HEK293 (cell line): ENCODE measurements at regions not wholly inside any gene's neighbourhood (a gene's known extent, or its start where the extent isn't known, plus 50 kb on each side); places are given as distances from the start of the nearest gene placed in this dataset.

Experiments used
- CTCF ChIA-PET: fragments of 350-600 bp; formaldehyde crosslinking; extraction: SDS; loops from one replicate; lab custom pipeline; 2021; ENCODE audit warnings: antibody characterized with exemption; lab: Yijun Ruan, JAX
- POLR2A ChIA-PET: fragments of 300-600 bp; formaldehyde crosslinking; extraction: SDS; loops from one replicate; lab custom pipeline; 2020; ENCODE audit warnings: antibody characterized with exemption, inconsistent platforms; lab: Yijun Ruan, JAX
- H3K27ac ChIP-seq: fragments of 200-500 bp; sonication (Bioruptor generic); 2 replicates; pipeline ENCODE4 v1.5.1; 2014; ENCODE audit warnings: low read depth, low read length, control low read depth, inconsistent platforms; ENCODE audit errors: extremely low read depth
- H3K36me3 ChIP-seq, 2 experiments: fragments of 200-500 bp in 1 of 2; sonication (Bioruptor generic) in 1 of 2; 1 replicate in 1 of 2; 2 replicates in 1 of 2; pipeline ENCODE4 v1.5.1; 2014 to 2017; ENCODE audit warnings: inconsistent platforms in 2 of 2, low read length in 2 of 2; ENCODE audit not compliant: control insufficient read depth in 2 of 2, insufficient read depth in 1 of 2
- H3K4me1 ChIP-seq: fragments of 200-500 bp; sonication (Bioruptor generic); 2 replicates; pipeline ENCODE4 v1.5.1; 2014; ENCODE audit warnings: mild to moderate bottlenecking, low read length, inconsistent platforms; ENCODE audit not compliant: control insufficient read depth, insufficient read depth
- H3K4me3 ChIP-seq: 2 replicates; pipeline ENCODE4 v1.5.1; 2011; ENCODE audit warnings: low read depth, mild to moderate bottlenecking, control low read depth, low read length, moderate library complexity
- H3K9me3 ChIP-seq: fragments of 200-500 bp; sonication (Bioruptor generic); 2 replicates; pipeline ENCODE4 v1.5.1; 2014; ENCODE audit warnings: low read depth, low read length, inconsistent platforms; ENCODE audit not compliant: control insufficient read depth, insufficient read depth
- ATF2 ChIP-seq: fragments of 450-650 bp; formaldehyde crosslinking; IDR thresholded peaks from 2 replicates; pipeline ENCODE4 v1.5.1; 2016; ENCODE audit warnings: missing biosample characterization, missing genetic modification characterization, low read depth
- KLF1 ChIP-seq: fragments of 450-650 bp; formaldehyde crosslinking; IDR thresholded peaks from 2 replicates; pipeline ENCODE4 v1.5.1; 2016; ENCODE audit warnings: missing biosample characterization, missing genetic modification characterization
- PBX3 ChIP-seq: sonication (generic); formaldehyde crosslinking; IDR thresholded peaks from 2 replicates; pipeline ENCODE4 v1.8.1; 2022; ENCODE audit warnings: mild to moderate bottlenecking, moderate library complexity, missing genetic modification reagents
- PRDM2 ChIP-seq: fragments of 450-650 bp; formaldehyde crosslinking; IDR thresholded peaks from 2 replicates; pipeline ENCODE4 v1.5.1; 2016; ENCODE audit warnings: missing biosample characterization, missing genetic modification characterization, borderline replicate concordance
- ZBTB11 ChIP-seq: fragments of 450-650 bp; formaldehyde crosslinking; conservative IDR thresholded peaks from 2 replicates; pipeline ENCODE4 v1.5.1; 2016; ENCODE audit warnings: low read depth, missing biosample characterization, missing genetic modification characterization
- ZEB2 ChIP-seq: fragments of 450-650 bp; formaldehyde crosslinking; IDR thresholded peaks from 2 replicates; pipeline ENCODE4 v1.5.1; 2016; ENCODE audit warnings: missing biosample characterization, missing genetic modification characterization
- ZNF10 ChIP-seq: fragments of 450-650 bp; formaldehyde crosslinking; IDR thresholded peaks from 2 replicates; pipeline ENCODE4 v1.5.1; 2017; ENCODE audit warnings: missing biosample characterization, missing genetic modification characterization
- ZNF146 ChIP-seq: fragments of 450-650 bp; formaldehyde crosslinking; IDR thresholded peaks from 2 replicates; pipeline ENCODE4 v1.5.1; 2016; ENCODE audit warnings: missing biosample characterization, missing genetic modification characterization
- ZNF221 ChIP-seq: fragments of 450-650 bp; formaldehyde crosslinking; IDR thresholded peaks from 2 replicates; pipeline ENCODE4 v1.5.1; 2017; ENCODE audit warnings: missing biosample characterization, missing genetic modification characterization, borderline replicate concordance
- ZNF350 ChIP-seq: fragments of 450-650 bp; formaldehyde crosslinking; IDR thresholded peaks from 2 replicates; pipeline ENCODE4 v1.5.0; 2017; ENCODE audit warnings: missing biosample characterization, mild to moderate bottlenecking, missing genetic modification characterization
- ZNF354C ChIP-seq: fragments of 450-650 bp; formaldehyde crosslinking; IDR thresholded peaks from 2 replicates; pipeline ENCODE4 v1.5.1; 2016; ENCODE audit warnings: missing biosample characterization, missing genetic modification characterization, low read depth, borderline replicate concordance
- ZNF391 ChIP-seq: fragments of 450-650 bp; formaldehyde crosslinking; IDR thresholded peaks from 2 replicates; pipeline ENCODE4 v1.5.1; 2016; ENCODE audit warnings: low read depth, missing biosample characterization, missing genetic modification characterization, borderline replicate concordance
- ZNF510 ChIP-seq: fragments of 450-650 bp; formaldehyde crosslinking; IDR thresholded peaks from 2 replicates; pipeline ENCODE4 v1.5.1; 2018; ENCODE audit warnings: mild to moderate bottlenecking, missing genetic modification characterization, missing biosample characterization; ENCODE audit not compliant: insufficient replicate concordance
- ZNF610 ChIP-seq: fragments of 450-650 bp; formaldehyde crosslinking; IDR thresholded peaks from 2 replicates; pipeline ENCODE4 v1.5.1; 2016; ENCODE audit warnings: missing biosample characterization, missing genetic modification characterization, borderline replicate concordance
- ZNF692 ChIP-seq: fragments of 450-650 bp; formaldehyde crosslinking; IDR thresholded peaks from 2 replicates; pipeline ENCODE4 v1.5.1; 2016; ENCODE audit warnings: missing biosample characterization, missing genetic modification characterization
- ZNF776 ChIP-seq: fragments of 450-650 bp; formaldehyde crosslinking; IDR thresholded peaks from 2 replicates; pipeline ENCODE4 v1.5.0; 2017; ENCODE audit warnings: missing biosample characterization, missing genetic modification characterization, borderline replicate concordance

GRCh38 chr2:163247156-163247846 is 408.7 kb upstream of the KCNH7 start:
- no peaks in the 10 kb centered on the region for H3K9me3 ChIP-seq
- no peak for TF ChIP-seq PRDM2
- no peak for TF ChIP-seq ZNF692 (tag by site-specific recombination)
- 0 out of 2 replicates have a peak, but pooled peaks have one; percentile 4 for TF ChIP-seq ATF2 (tag by site-specific recombination)
- H3K4me1 ChIP-seq = no peaks in the 10 kb centered on the region
- no peak overlapping the region for H3K27ac ChIP-seq
- no peak overlapping the region for H3K4me3 ChIP-seq
- H3K36me3 ChIP-seq = no peaks in the 10 kb centered on the region
- ChIA-PET POLR2A (no interaction called here), CTCF (interaction anchor here (0.5 to 0.7 kb wide), 2 partner anchors 60 to 679 kb away, joined by 3 to 5 read pairs; no protein-coding TSS in a partner anchor)

- H3K27ac ChIP-seq = no peak overlapping the region
- no peaks in the 10 kb centered on the region for H3K4me1 ChIP-seq
- ChIA-PET CTCF (no interaction called here), POLR2A (no interaction called here)
- H3K9me3 ChIP-seq = no peaks in the 10 kb centered on the region
- TF ChIP-seq ZBTB11 (tag by site-specific recombination) (no peak), ZNF10 (tag by site-specific recombination) (no peak), ZNF391 (tag by site-specific recombination) (no peak), ZNF776 (tag by site-specific recombination) (no peak), ZNF221 (tag by site-specific recombination) (no peak), ZNF146 (tag by site-specific recombination) (no peak), ZNF350 (tag by site-specific recombination) (no peak), ZNF510 (tag by site-specific recombination) (no peak), ZEB2 (tag by site-specific recombination) (no peak), PBX3 (CRISPR knock-in tag) (no peak), ZNF354C (tag by site-specific recombination) (no peak), ZNF610 (tag by site-specific recombination) (no peak), KLF1 (tag by site-specific recombination) (no peak)
- H3K4me3 ChIP-seq = no peak overlapping the region
- no peaks in the 10 kb centered on the region for H3K36me3 ChIP-seq
These were observed 407.6 kb upstream of the KCNH7 start for GRCh38 chr2:163246135-163246534.
